Neural progenitor cell (in vitro differentiated cells): ENCODE measurements at regions not wholly inside any gene's neighbourhood (a gene's known extent, or its start where the extent isn't known, plus 50 kb on each side); places are given as distances from the start of the nearest gene placed in this dataset.

Source experiments
- DNase-seq: peaks from one replicate; pipeline ENCODE4 v3.0.0-alpha.2; 2016; ENCODE audit warnings: low spot score
- H2AFZ ChIP-seq: fragments of 200-600 bp; sonication (generic); replicated peaks from 2 replicates; pipeline ENCODE4 v1.6.1; 2016; ENCODE audit warnings: antibody characterized with exemption
- H3F3A ChIP-seq: fragments of 200-600 bp; sonication (generic); 2 replicates; pipeline ENCODE4 v1.6.1; 2016; ENCODE audit warnings: antibody characterized with exemption, low read depth
- H3K27ac ChIP-seq: fragments of 200-600 bp; sonication (generic); 2 replicates; pipeline ENCODE4 v1.5.1; 2016; ENCODE audit warnings: mild to moderate bottlenecking
- H3K27me3 ChIP-seq: fragments of 200-600 bp; sonication (generic); 2 replicates; pipeline ENCODE4 v1.6.1; 2016; ENCODE audit warnings: mild to moderate bottlenecking, moderate library complexity
- H3K36me3 ChIP-seq: fragments of 200-600 bp; sonication (generic); 2 replicates; pipeline ENCODE4 v1.5.1; 2016
- H3K4me1 ChIP-seq: fragments of 200-600 bp; sonication (generic); 2 replicates; pipeline ENCODE4 v1.6.1; 2016; ENCODE audit warnings: mixed run types
- H3K4me2 ChIP-seq: fragments of 200-600 bp; sonication (generic); 2 replicates; pipeline ENCODE4 v1.6.1; 2016
- H3K4me3 ChIP-seq: fragments of 200-600 bp; sonication (generic); 2 replicates; pipeline ENCODE4 v1.5.1; 2016
- H3K79me2 ChIP-seq: fragments of 200-600 bp; sonication (generic); 2 replicates; pipeline ENCODE4 v1.6.1; 2016; ENCODE audit warnings: low read depth
- H3K9ac ChIP-seq: fragments of 200-600 bp; sonication (generic); 2 replicates; pipeline ENCODE4 v1.6.1; 2016
- H3K9me3 ChIP-seq: fragments of 200-600 bp; sonication (generic); 2 replicates; pipeline ENCODE4 v1.5.1; 2016; ENCODE audit warnings: low read depth
- H4K20me1 ChIP-seq: fragments of 200-600 bp; sonication (generic); 2 replicates; pipeline ENCODE4 v1.6.1; 2016; ENCODE audit warnings: low read depth
- H3K27ac Mint-ChIP-seq: 3 replicates; pipeline ENCODE4 v1.8.0; 2021; ENCODE audit warnings: mixed read lengths
- H3K27me3 Mint-ChIP-seq: 2 replicates; pipeline ENCODE4 v1.8.0; 2022; ENCODE audit warnings: low read depth, mild to moderate bottlenecking, inconsistent platforms, moderate library complexity, mixed read lengths; ENCODE audit not compliant: insufficient read depth
- H3K36me3 Mint-ChIP-seq: 3 replicates; pipeline ENCODE4 v1.8.0; 2021; ENCODE audit warnings: mixed read lengths
- H3K4me1 Mint-ChIP-seq: 3 replicates; pipeline ENCODE4 v1.8.0; 2021; ENCODE audit warnings: mixed read lengths
- H3K4me3 Mint-ChIP-seq: 3 replicates; pipeline ENCODE4 v1.8.0; 2021; ENCODE audit warnings: mild to moderate bottlenecking, moderate library complexity, mixed read lengths
- H3K9me3 Mint-ChIP-seq: 3 replicates; pipeline ENCODE4 v1.8.0; 2020; ENCODE audit warnings: mixed read lengths
- EZH2 ChIP-seq: fragments of 200-600 bp; sonication (generic); IDR thresholded peaks from 2 replicates; pipeline ENCODE4 v1.6.1; 2017; ENCODE audit warnings: antibody characterized with exemption, mild to moderate bottlenecking, moderate library complexity
- EZH2phosphoT487 ChIP-seq: fragments of 200-600 bp; sonication (generic); IDR thresholded peaks from 2 replicates; pipeline ENCODE4 v1.6.1; 2017; ENCODE audit warnings: antibody characterized with exemption
- TF ChIP-seq, protein P1 (sequence below): fragments of 200-600 bp; sonication (generic); IDR thresholded peaks from 2 replicates; pipeline ENCODE4 v1.5.1; 2017; ENCODE audit warnings: antibody characterized with exemption, mild to moderate bottlenecking

DNA sequence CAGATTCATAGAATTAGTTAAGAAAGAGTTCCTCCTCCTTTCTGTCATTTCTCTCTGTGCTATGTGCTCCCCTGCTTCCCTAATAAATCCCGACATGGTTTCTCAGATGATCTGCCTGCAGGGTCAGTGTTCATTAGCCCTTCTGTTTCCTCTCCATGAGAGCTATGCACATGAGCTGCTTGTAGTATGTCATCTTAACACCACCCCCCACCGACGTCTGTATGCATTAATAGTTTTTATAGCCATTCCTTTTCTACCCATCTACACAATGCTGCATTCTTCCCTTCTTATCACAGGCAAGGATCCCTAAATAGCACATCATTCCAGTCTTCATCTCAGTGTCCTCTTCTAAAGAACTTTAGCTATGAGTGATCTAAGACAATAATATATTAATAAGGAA lies 809.1 kb downstream of the ANKRD7 start:
- Histone ChIP-seq H3K79me2 (no peaks in the 10 kb centered on the region), H3K9me3 (no peaks in the 10 kb centered on the region), H3K27ac (no peak overlapping the region), H4K20me1 (no peaks in the 10 kb centered on the region), H2AFZ (no peak overlapping the region), H3K36me3 (no peaks in the 10 kb centered on the region), H3F3A (no peaks in the 10 kb centered on the region), H3K9ac (no peak overlapping the region), H3K4me3 (no peak overlapping the region), H3K4me1 (no peaks in the 10 kb centered on the region), H3K4me2 (no peak overlapping the region), H3K27me3 (no peaks in the 10 kb centered on the region)
- Mint-ChIP-seq H3K27me3 (no peaks in the 10 kb centered on the region), H3K9me3 (peaks cover 2% of the 10 kb centered on the region), H3K36me3 (no peaks in the 10 kb centered on the region), H3K4me1 (peaks cover 3% of the 10 kb centered on the region), H3K27ac (no peak overlapping the region), H3K4me3 (no peak overlapping the region)
- no peak for DNase-seq
- TF ChIP-seq, protein P1, sequence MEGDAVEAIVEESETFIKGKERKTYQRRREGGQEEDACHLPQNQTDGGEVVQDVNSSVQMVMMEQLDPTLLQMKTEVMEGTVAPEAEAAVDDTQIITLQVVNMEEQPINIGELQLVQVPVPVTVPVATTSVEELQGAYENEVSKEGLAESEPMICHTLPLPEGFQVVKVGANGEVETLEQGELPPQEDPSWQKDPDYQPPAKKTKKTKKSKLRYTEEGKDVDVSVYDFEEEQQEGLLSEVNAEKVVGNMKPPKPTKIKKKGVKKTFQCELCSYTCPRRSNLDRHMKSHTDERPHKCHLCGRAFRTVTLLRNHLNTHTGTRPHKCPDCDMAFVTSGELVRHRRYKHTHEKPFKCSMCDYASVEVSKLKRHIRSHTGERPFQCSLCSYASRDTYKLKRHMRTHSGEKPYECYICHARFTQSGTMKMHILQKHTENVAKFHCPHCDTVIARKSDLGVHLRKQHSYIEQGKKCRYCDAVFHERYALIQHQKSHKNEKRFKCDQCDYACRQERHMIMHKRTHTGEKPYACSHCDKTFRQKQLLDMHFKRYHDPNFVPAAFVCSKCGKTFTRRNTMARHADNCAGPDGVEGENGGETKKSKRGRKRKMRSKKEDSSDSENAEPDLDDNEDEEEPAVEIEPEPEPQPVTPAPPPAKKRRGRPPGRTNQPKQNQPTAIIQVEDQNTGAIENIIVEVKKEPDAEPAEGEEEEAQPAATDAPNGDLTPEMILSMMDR = no peak

DNA sequence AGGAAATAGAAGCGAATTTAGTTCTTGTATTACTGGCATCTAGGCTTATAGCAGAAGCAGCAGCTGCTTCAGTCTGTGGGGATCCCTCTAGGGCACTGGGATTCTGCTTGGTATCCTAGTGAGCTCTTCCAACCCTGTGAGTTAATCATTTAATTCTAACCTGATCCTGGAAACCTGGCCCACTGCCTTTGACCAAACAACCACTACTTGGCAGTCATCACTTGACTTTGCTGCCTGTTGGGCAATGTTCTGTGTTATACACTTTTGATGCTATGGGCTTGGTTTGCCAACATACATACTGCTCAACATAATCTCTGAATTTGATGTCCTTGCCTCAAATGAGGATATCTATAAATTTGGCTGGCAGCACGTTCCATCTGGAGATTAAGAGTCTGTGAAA lies 813.4 kb downstream of the ANKRD7 start:
- Mint-ChIP-seq H3K4me3 (no peak overlapping the region), H3K4me1 (peaks cover 3% of the 10 kb centered on the region)
- TF ChIP-seq, protein P1 = no peak
- no peak for TF ChIP-seq EZH2phosphoT487
- TF ChIP-seq EZH2 = no peak

DNA sequence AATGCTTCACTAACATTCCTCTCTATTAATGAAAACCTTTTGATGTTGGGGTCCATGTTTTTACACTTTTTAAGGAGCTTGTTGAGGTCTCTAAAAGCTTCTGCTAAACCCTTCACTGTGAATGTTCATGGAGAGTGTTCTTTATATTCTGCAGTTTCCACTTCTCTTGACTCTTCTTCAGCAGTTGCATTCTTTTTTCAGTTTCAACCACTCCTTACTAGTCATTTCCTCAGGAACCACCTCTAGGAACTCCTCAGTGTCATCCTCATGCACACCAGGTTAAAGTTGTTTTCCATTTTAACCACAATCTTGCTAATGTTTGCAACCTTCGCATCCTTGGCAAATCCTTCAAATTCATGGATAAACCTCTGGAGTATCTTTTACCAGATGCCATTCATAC lies 821.6 kb downstream of the ANKRD7 start:
- H2AFZ ChIP-seq = no peak overlapping the region
- H3K36me3 Mint-ChIP-seq = no peaks in the 10 kb centered on the region
- H3K79me2 ChIP-seq = no peaks in the 10 kb centered on the region
- no peaks in the 10 kb centered on the region for H3K4me1 Mint-ChIP-seq
- H3K4me2 ChIP-seq = no peak overlapping the region
- H3K9me3 Mint-ChIP-seq = no peaks in the 10 kb centered on the region
- H3K27ac ChIP-seq = no peak overlapping the region
- no peak overlapping the region for H3K9ac ChIP-seq
- no peaks in the 10 kb centered on the region for H3K27me3 Mint-ChIP-seq
- TF ChIP-seq, protein P1 = no peak
- TF ChIP-seq EZH2phosphoT487 = no peak
- TF ChIP-seq EZH2 = no peak
- no peak for DNase-seq
- H3K36me3 ChIP-seq = no peaks in the 10 kb centered on the region
- H3K4me3 Mint-ChIP-seq = no peak overlapping the region
- no peaks in the 10 kb centered on the region for H3K9me3 ChIP-seq
- H3F3A ChIP-seq = no peaks in the 10 kb centered on the region
- H3K27ac Mint-ChIP-seq = no peak overlapping the region
- no peak overlapping the region for H3K4me3 ChIP-seq
- no peaks in the 10 kb centered on the region for H4K20me1 ChIP-seq
- no peaks in the 10 kb centered on the region for H3K4me1 ChIP-seq
- H3K27me3 ChIP-seq = no peaks in the 10 kb centered on the region

More for the DNA sequence above, 813.4 kb downstream of the ANKRD7 start:
- Histone ChIP-seq H3K4me1 (no peaks in the 10 kb centered on the region), H3K4me2 (no peak overlapping the region), H3K27ac (no peak overlapping the region), H2AFZ (no peak overlapping the region), H3K36me3 (no peaks in the 10 kb centered on the region), H3K9ac (no peak overlapping the region), H3K4me3 (no peak overlapping the region), H3F3A (no peaks in the 10 kb centered on the region), H3K27me3 (no peaks in the 10 kb centered on the region), H3K9me3 (no peaks in the 10 kb centered on the region), H4K20me1 (no peaks in the 10 kb centered on the region), H3K79me2 (no peaks in the 10 kb centered on the region)
- no peak overlapping the region for H3K27ac Mint-ChIP-seq
- no peak for DNase-seq
- H3K36me3 Mint-ChIP-seq = no peaks in the 10 kb centered on the region
- H3K9me3 Mint-ChIP-seq = no peaks in the 10 kb centered on the region
- no peaks in the 10 kb centered on the region for H3K27me3 Mint-ChIP-seq

DNA sequence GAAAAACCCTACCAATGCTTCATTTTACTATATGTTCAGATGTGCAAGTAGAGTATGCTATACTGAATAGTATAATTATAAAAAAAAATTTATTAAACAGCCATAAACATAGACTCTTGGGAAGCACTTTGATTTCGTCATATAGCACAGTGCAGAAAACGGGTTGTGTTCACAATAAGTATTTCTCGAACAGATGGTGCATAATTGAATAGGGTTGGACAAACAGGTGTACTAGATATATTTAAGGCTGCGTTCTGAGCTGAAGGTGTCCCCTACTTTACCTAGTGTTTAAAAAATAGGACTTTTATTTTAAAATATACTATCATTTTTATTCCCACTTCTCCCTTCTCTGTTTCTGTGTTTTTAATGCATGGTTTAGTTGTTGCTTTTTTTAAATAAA lies 841.5 kb downstream of the ANKRD7 start:
- DNase-seq = no peak

More for the DNA sequence above, 841.5 kb downstream of the ANKRD7 start:
- H3K4me1 ChIP-seq = peaks cover 12% of the 10 kb centered on the region
- H3K9ac ChIP-seq = no peak overlapping the region
- H3K4me3 ChIP-seq = no peak overlapping the region
- no peaks in the 10 kb centered on the region for H3K27me3 ChIP-seq
- no peaks in the 10 kb centered on the region for H3K9me3 ChIP-seq
- no peaks in the 10 kb centered on the region for H4K20me1 ChIP-seq
- H3K79me2 ChIP-seq = no peaks in the 10 kb centered on the region
- Mint-ChIP-seq H3K4me3 (no peak overlapping the region), H3K36me3 (no peaks in the 10 kb centered on the region), H3K27ac (no peak overlapping the region), H3K9me3 (no peaks in the 10 kb centered on the region), H3K27me3 (no peaks in the 10 kb centered on the region), H3K4me1 (no peaks in the 10 kb centered on the region)
- H3K27ac ChIP-seq = no peak overlapping the region
- H3F3A ChIP-seq = no peaks in the 10 kb centered on the region
- no peak overlapping the region for H2AFZ ChIP-seq
- no peaks in the 10 kb centered on the region for H3K36me3 ChIP-seq
- TF ChIP-seq, protein P1 = no peak
- TF ChIP-seq EZH2 (no peak), EZH2phosphoT487 (no peak)
- no peak overlapping the region for H3K4me2 ChIP-seq
